Activated naive CD4-positive, alpha-beta T cell treated with anti-CD3 and anti-CD28 coated beads, Interleukin-2, amount 50 U/mL, for 72 hours (primary cell): ENCODE measurements at regions not wholly inside any gene's neighbourhood (a gene's known extent, or its start where the extent isn't known, plus 50 kb on each side); places are given as distances from the start of the nearest gene placed in this dataset.

Source experiments
- ATAC-seq, 2 donors: fragments of 150-1000 bp; cut with Tn5 transposase; 2 replicates each; pipeline ENCODE4 v1.10.0; 2021; ENCODE audit warnings: mild to moderate bottlenecking in 2 of 2, moderate library complexity in 2 of 2
- DNase-seq, 2 donors: peaks; one replicate each; pipeline ENCODE4 v3.0.0; 2021 to 2022; ENCODE audit warnings: low spot score in 2 of 2
- H3K27ac Mint-ChIP-seq, 2 donors: one replicate each; pipeline ENCODE4 v1.8.0; 2022; ENCODE audit warnings: mild to moderate bottlenecking in 2 of 2, mixed read lengths in 2 of 2
- H3K36me3 Mint-ChIP-seq, 2 donors: one replicate each; pipeline ENCODE4 v1.8.0; 2022; ENCODE audit warnings: mixed read lengths in 2 of 2
- H3K9me3 Mint-ChIP-seq, 2 donors: one replicate each; pipeline ENCODE4 v1.8.0; 2022; ENCODE audit warnings: mixed read lengths in 2 of 2

DNA sequence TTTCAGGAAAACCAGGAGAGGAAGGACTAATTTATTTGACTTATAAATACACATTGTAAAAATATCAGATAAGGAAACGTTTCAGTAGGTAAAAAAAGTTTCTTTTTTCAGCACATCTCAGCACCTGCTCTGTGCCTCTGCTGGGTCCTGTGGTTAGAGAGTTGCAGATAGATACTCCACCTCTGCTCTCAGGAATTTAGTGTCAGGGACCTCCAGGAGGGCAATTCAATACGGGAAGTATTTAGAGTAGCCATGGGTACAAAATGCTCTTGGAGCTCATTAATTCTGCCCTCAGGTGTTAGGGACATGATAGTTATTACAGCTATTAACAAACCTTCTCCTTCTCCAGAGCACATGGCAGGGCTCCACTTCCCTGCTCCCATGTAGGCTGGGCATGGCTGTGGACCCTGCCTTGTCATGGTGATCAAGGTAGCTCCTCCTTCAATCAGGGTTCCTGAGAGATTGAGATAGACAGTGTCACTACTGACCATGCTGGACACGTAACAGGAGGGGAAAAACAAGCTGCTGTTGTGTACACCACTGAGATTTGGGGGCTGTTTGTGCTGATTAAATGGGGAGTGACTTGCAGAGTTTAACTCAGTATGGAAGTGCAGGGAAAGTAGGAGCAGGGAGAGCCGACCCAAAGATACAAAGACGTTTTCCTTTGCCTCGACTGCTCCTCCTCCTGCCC is 185.6 kb upstream of the COPS8 start:
- no peaks in the 10 kb centered on the region for H3K9me3 Mint-ChIP-seq

DNA sequence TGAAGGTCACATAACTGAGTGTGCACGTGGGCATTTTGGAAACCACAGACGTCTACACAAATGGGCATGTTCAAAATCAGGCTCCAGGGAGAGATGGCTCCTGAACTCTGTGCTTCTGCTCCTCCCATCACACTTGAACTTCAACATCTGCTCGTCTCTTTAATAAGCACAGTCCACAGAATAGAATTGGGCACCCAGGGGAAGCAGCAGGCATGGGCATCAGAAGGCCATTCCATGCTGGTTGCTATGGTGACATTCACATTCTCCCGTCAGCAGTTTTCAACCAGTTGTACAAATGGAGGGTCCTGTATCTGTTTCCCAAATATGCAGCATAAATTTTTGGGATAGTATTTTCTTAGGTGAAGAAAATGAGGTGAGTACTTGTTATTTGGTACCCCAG is 183.7 kb upstream of the COPS8 start:
- H3K9me3 Mint-ChIP-seq: no peaks in the 10 kb centered on the region
- DNase-seq: no peak
- H3K36me3 Mint-ChIP-seq: no peaks in the 10 kb centered on the region
- no peak overlapping the region for H3K27ac Mint-ChIP-seq
- no peak for ATAC-seq

More for the DNA sequence above, 185.6 kb upstream of the COPS8 start:
- Mint-ChIP-seq H3K27ac (no peak overlapping the region), H3K36me3 (no peaks in the 10 kb centered on the region)
- ATAC-seq: no peak
- no peak for DNase-seq

GRCh38 chr2:236903978-236904377 is 181.7 kb upstream of the COPS8 start:
- H3K36me3 Mint-ChIP-seq: no peaks in the 10 kb centered on the region
- ATAC-seq: no peak
- DNase-seq: no peak
- no peak overlapping the region for H3K27ac Mint-ChIP-seq
- H3K9me3 Mint-ChIP-seq: no peaks in the 10 kb centered on the region

DNA sequence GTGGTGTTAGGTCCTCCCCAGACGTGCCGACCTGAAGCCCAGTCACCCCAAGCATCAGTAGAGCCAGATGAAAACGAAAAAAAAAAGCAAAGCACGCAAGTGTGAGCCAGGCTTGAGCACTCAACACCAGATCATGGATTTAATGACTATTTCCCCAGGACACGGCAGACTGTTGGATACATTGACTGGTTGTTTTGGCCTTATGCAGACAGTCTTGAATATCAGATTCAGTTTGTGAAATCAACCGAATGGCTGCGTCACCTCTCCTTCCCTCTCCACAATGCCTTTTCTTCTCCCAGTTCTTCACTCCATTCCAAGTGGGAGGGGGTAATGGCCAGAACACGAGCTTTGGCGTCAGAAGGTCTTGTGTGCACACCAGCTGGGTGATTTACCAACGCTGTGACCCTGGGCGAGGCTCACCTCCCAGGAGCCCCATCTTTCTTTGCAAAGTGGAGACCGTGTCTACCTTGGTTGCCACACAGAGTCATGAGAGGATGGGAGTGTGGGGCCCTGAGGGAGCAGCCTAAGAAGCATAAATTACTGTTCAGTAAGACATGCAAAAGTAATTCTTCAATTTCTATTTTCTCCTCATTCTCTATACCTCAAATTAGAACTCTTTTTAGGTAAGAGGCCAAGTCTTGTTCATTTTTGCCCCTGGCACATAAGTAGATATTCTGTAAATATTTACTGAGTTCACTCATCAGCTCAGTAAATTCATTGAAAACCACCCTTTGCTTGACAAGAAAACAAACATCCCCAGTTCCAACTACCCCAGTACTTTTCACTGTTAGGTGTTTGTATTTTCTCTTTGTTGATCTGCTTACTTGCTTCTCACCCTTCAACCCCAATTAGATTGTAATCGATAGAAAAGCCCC is 181.1 kb upstream of the COPS8 start:
- DNase-seq: no peak
- no peak overlapping the region for H3K27ac Mint-ChIP-seq
- ATAC-seq: no peak
- no peaks in the 10 kb centered on the region for H3K9me3 Mint-ChIP-seq
- H3K36me3 Mint-ChIP-seq: no peaks in the 10 kb centered on the region

GRCh38 chr2:236905976-236906375 is 179.7 kb upstream of the COPS8 start:
- no peaks in the 10 kb centered on the region for H3K36me3 Mint-ChIP-seq
- no peak for ATAC-seq
- no peak overlapping the region for H3K27ac Mint-ChIP-seq
- H3K9me3 Mint-ChIP-seq: no peaks in the 10 kb centered on the region
- DNase-seq: no peak

- no peak for ATAC-seq
- DNase-seq: no peak
Observed at GRCh38 chr2:236908439-236909192, 177.1 kb upstream of the COPS8 start.

DNA sequence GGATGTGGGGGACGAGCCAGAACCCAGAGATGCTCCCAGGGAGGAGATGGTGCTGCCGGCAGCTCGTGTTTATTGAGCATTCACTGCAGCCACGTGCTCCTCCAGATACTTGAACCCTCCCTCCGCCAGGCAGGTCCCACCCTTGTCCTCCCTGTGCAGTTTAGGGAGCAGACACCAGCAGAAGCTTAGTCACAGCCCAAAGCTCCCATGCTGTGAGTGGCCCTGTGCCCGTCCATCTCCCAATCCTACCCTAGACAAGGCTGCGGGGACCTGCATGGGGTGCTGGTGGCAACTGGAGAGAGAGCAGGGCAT is 176.5 kb upstream of the COPS8 start:
- Mint-ChIP-seq H3K27ac (no peak overlapping the region), H3K9me3 (no peaks in the 10 kb centered on the region), H3K36me3 (no peaks in the 10 kb centered on the region)
- ATAC-seq (no peak), DNase-seq (no peak)

More at GRCh38 chr2:236908439-236909192, 177.1 kb upstream of the COPS8 start:
- no peaks in the 10 kb centered on the region for H3K36me3 Mint-ChIP-seq
- no peak overlapping the region for H3K27ac Mint-ChIP-seq
- H3K9me3 Mint-ChIP-seq: no peaks in the 10 kb centered on the region

DNA sequence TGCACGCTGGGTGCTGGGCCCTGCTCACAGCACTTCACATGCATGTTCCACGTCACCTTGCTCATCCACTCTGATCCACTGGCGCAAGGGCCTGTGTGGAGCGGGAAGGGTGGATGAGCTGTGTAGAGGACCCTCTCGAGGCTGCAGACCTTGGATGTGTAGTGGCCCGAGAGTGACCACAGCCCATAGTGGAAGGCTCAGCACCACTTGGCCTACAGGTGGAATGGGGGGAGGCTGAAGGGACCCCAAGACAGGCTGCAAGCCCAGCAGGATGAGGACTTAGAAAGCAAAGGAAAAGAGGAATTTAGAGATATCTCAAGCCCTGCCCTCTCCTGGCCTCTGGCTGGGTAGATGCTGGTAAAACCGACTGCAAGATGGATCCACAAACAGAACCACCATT is 175.9 kb upstream of the COPS8 start:
- H3K36me3 Mint-ChIP-seq: no peaks in the 10 kb centered on the region
- no peak overlapping the region for H3K27ac Mint-ChIP-seq
- H3K9me3 Mint-ChIP-seq: no peaks in the 10 kb centered on the region
- DNase-seq: no peak
- no peak for ATAC-seq

DNA sequence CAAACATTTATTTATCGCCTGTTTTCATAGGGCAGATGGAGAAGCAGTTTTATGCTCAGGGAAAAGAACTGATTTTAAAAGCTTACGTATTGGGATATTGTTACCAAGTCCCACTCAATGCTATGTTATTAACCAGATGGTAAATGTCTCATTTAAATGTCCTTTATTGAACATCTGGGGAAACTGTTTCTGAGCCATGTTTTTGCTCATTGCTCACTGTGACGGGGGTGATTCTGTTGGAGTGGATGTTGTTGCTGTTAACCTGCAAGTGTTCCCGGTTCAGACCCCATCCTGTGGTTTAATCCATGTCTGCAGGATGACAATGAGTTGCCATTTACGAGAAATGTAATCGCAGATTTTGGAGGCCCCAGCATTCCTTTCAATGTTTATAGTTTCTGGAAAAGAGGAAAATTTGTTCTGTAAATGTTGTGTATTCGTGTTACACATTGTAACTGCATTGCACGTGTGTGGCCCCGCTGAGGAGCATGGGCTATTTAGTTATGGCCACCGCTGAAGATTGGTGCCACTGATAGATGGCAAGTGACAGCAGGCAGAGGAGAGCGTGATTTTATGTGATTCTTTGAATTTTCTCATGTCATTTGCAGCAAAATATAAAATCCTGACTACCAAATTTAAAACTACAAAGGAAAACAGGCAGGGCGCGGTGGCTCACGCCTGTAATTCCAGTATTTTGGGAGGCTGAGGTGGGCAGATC is 174.8 kb upstream of the COPS8 start:
- DNase-seq (no peak), ATAC-seq (no peak)
- Mint-ChIP-seq H3K36me3 (no peaks in the 10 kb centered on the region), H3K27ac (peak overlapping the region in 1 of 2 donors; percentile 7), H3K9me3 (no peaks in the 10 kb centered on the region)

- Mint-ChIP-seq H3K27ac (no peak overlapping the region), H3K9me3 (no peaks in the 10 kb centered on the region), H3K36me3 (no peaks in the 10 kb centered on the region)
- ATAC-seq: no peak
- DNase-seq: no peak
Observed at GRCh38 chr2:236912326-236913120, 173.2 kb upstream of the COPS8 start.

DNA sequence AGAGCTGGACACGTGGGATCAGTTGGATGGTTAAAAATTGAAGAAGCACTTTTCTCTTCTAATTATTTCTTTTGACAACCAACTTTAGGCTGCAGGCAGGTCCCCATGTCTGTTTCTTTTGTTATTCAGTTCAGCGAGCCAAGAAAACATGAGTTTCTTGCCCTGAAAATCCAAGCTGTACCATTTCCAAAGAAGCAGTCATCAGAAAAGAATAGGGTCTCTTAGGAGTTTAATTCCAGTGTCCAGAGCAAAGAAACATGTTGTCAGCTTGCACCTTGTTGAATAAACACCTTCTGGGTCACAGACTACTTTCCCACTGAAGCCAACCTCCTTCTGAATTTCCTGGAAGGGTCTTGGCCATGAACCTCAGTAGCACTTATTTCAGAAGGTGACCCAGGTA is 170.5 kb upstream of the COPS8 start:
- Mint-ChIP-seq H3K36me3 (no peaks in the 10 kb centered on the region), H3K9me3 (no peaks in the 10 kb centered on the region), H3K27ac (no peak overlapping the region)
- ATAC-seq (no peak), DNase-seq (no peak)

DNA sequence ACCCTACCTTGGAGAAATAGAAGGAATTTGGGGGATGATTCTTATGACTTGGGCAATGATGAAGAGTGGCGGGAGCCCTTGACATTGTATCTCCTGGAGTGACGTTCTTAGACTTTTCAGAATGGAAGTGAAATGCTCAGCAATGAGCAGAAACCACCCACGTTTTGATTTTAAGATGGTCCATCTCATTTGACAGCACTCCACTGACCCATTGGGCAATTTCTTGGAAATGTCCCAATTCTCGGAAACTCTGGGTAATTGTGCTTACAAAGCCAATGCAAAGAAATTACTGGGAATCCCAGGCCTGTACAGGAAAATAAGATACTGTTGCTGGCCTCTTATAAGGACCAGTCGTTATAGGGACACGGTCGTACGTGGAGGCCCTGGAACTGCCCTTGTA is 170.0 kb upstream of the COPS8 start:
- Mint-ChIP-seq H3K27ac (no peak overlapping the region), H3K9me3 (no peaks in the 10 kb centered on the region), H3K36me3 (no peaks in the 10 kb centered on the region)
- no peak for DNase-seq
- ATAC-seq: no peak

DNA sequence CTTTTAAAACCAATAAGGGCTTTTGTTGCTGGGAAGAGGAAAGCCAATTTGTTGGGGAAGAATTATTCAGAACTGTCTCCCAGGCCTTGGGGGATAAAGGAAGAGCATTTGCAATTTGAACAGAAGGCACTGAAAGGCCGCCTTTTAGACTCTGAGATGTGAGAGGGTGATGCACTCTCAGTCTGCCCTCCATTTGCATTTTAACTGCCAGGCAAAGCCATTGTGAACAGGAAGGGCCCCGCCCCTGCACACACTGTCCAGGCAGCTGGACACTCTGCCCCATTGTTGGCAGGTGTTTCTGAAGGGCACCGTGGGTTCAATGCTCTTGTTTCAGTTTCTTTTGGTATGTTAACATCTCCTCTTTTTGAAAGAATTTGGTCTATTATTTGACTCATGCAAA is 169.5 kb upstream of the COPS8 start:
- Mint-ChIP-seq H3K27ac (no peak overlapping the region), H3K9me3 (no peaks in the 10 kb centered on the region), H3K36me3 (no peaks in the 10 kb centered on the region)
- DNase-seq (no peak), ATAC-seq (no peak)

GRCh38 chr2:236916651-236917050 is 169.0 kb upstream of the COPS8 start:
- no peaks in the 10 kb centered on the region for H3K9me3 Mint-ChIP-seq
- no peak for ATAC-seq
- H3K27ac Mint-ChIP-seq: no peak overlapping the region
- DNase-seq: no peak
- H3K36me3 Mint-ChIP-seq: no peaks in the 10 kb centered on the region

DNA sequence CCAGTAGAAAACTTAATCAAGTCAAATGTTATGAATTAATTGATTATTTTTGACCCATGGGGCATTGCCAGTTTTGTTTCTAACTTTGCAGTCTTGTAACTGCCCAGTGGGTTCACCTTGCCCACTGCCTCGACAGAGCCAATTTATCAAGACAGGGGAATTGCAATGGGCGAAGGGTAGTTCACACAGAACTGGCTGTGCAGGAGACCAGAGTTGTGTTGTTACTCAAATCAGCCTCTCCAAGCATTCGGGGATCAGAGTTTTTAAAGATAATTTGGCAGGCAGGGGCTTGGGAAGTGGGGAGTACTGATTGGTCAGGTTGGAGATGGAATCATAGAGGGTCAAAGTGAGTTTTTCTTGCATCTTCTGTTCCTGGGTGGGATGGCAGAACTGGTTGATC is 168.5 kb upstream of the COPS8 start:
- ATAC-seq: no peak
- DNase-seq: no peak
- Mint-ChIP-seq H3K9me3 (no peaks in the 10 kb centered on the region), H3K36me3 (no peaks in the 10 kb centered on the region), H3K27ac (no peak overlapping the region)

DNA sequence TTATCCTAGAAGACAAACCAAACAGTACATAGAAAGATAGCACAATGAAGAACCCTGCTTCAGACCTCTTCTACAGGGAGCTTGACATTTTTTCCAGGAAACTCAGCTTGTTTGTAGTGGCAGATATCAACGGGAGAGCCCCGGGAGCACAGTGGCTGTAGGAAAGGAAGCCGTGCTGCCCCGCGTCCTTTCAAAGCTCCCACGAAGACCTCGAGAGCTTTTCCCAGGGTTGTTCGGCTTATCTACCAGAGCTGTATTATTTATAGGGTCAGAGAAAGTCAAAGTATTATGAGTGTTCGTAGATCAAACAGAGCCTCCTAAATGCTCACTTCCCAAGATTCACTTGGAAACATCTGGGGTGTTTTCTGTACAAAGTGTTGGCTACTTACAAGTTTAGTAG is 167.1 kb upstream of the COPS8 start:
- H3K9me3 Mint-ChIP-seq: no peaks in the 10 kb centered on the region
- ATAC-seq (no peak), DNase-seq (no peak)
- no peaks in the 10 kb centered on the region for H3K36me3 Mint-ChIP-seq
- no peak overlapping the region for H3K27ac Mint-ChIP-seq
